Thyroid gland (tissue), 4 donors: ENCODE measurements at regions not wholly inside any gene's neighbourhood (a gene's known extent, or its start where the extent isn't known, plus 50 kb on each side); places are given as distances from the start of the nearest gene placed in this dataset.

Source experiments
- POLR2A ChIP-seq, 2 donors: fragments of 450-650 bp; IDR thresholded peaks; one replicate each; pipeline ENCODE4 v1.6.1; 2017; ENCODE audit warnings: antibody characterized with exemption in 2 of 2, mild to moderate bottlenecking in 2 of 2, moderate library complexity in 1 of 2
- TF ChIP-seq, protein P1 (sequence below), 6 experiments: fragments of 200-600 bp in 3 of 6; fragments of 450-650 bp in 3 of 6; sonication (generic) in 3 of 6; IDR thresholded peaks; one replicate each; pipeline ENCODE4 v1.5.1; 2016 to 2019; ENCODE audit warnings: antibody characterized with exemption in 6 of 6, mild to moderate bottlenecking in 2 of 6, inconsistent platforms in 1 of 6, moderate library complexity in 1 of 6

- TF ChIP-seq, protein P1, sequence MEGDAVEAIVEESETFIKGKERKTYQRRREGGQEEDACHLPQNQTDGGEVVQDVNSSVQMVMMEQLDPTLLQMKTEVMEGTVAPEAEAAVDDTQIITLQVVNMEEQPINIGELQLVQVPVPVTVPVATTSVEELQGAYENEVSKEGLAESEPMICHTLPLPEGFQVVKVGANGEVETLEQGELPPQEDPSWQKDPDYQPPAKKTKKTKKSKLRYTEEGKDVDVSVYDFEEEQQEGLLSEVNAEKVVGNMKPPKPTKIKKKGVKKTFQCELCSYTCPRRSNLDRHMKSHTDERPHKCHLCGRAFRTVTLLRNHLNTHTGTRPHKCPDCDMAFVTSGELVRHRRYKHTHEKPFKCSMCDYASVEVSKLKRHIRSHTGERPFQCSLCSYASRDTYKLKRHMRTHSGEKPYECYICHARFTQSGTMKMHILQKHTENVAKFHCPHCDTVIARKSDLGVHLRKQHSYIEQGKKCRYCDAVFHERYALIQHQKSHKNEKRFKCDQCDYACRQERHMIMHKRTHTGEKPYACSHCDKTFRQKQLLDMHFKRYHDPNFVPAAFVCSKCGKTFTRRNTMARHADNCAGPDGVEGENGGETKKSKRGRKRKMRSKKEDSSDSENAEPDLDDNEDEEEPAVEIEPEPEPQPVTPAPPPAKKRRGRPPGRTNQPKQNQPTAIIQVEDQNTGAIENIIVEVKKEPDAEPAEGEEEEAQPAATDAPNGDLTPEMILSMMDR (IDR thresholded peaks at IDR 0.05): no peak
- TF ChIP-seq POLR2A (IDR thresholded peaks at IDR 0.05): no peak
These were observed 575.0 kb downstream of the PRKD1 start for GRCh38 chr14:29352706-29353080.
